HFFc6 (cell line): ENCODE measurements at regions not wholly inside any gene's neighbourhood (a gene's known extent, or its start where the extent isn't known, plus 50 kb on each side); places are given as distances from the start of the nearest gene placed in this dataset.

ENCODE experiments used
- DNase-seq: peaks from one replicate; pipeline ENCODE4 v3.0.0-alpha.2; 2018
- H3K27ac Mint-ChIP-seq: 2 replicates; pipeline ENCODE4 v1.8.0; 2020; ENCODE audit warnings: mild to moderate bottlenecking, mixed read lengths
- H3K27me3 Mint-ChIP-seq: 2 replicates; pipeline ENCODE4 v1.8.0; 2021; ENCODE audit warnings: mild to moderate bottlenecking, moderate library complexity, mixed read lengths; ENCODE audit not compliant: insufficient read depth
- H3K36me3 Mint-ChIP-seq: 2 replicates; pipeline ENCODE4 v1.8.0; 2021; ENCODE audit warnings: low read depth, mixed read lengths
- H3K4me1 Mint-ChIP-seq: 2 replicates; pipeline ENCODE4 v1.8.0; 2020; ENCODE audit warnings: low read depth, mixed read lengths
- H3K4me3 Mint-ChIP-seq: 2 replicates; pipeline ENCODE4 v1.8.0; 2020; ENCODE audit warnings: mild to moderate bottlenecking, moderate library complexity, mixed read lengths
- H3K9me3 Mint-ChIP-seq: 2 replicates; pipeline ENCODE4 v1.8.0; 2020; ENCODE audit warnings: mild to moderate bottlenecking, mixed read lengths
- TF ChIP-seq, protein P1 (sequence below): fragments of 200-600 bp; sonication (generic); IDR thresholded peaks from 2 replicates; pipeline ENCODE4 v1.5.0; 2021; ENCODE audit warnings: antibody characterized with exemption, mild to moderate bottlenecking

DNA sequence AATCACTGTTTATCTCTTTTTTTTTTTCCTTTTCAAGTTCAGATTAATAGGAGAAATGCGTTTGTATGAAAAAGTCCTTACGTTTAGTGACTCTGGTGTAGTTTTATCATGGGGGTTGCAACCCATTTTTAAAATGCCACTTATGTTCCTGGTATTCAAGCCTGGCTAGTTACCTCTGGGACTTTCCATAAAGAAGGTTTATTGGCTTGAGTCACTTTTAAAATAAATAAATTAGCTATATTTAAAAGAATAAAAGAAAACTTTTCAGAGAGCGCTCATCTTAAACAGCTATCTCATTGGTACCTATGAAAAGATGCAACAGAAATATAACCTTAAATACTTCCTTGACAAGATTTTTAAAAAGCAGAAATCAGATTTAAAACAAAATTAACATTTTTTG, 275.0 kb upstream of the IL1RAPL1 start:
- Mint-ChIP-seq H3K27ac (no peak overlapping the region), H3K9me3 (peaks cover 6% of the 10 kb centered on the region; the same call in 1 of the 2 replicates), H3K27me3 (no peaks in the 10 kb centered on the region; the same call in 1 of the 2 replicates), H3K36me3 (no peaks in the 10 kb centered on the region), H3K4me1 (no peaks in the 10 kb centered on the region), H3K4me3 (no peak overlapping the region)
- TF ChIP-seq, protein P1, sequence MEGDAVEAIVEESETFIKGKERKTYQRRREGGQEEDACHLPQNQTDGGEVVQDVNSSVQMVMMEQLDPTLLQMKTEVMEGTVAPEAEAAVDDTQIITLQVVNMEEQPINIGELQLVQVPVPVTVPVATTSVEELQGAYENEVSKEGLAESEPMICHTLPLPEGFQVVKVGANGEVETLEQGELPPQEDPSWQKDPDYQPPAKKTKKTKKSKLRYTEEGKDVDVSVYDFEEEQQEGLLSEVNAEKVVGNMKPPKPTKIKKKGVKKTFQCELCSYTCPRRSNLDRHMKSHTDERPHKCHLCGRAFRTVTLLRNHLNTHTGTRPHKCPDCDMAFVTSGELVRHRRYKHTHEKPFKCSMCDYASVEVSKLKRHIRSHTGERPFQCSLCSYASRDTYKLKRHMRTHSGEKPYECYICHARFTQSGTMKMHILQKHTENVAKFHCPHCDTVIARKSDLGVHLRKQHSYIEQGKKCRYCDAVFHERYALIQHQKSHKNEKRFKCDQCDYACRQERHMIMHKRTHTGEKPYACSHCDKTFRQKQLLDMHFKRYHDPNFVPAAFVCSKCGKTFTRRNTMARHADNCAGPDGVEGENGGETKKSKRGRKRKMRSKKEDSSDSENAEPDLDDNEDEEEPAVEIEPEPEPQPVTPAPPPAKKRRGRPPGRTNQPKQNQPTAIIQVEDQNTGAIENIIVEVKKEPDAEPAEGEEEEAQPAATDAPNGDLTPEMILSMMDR: no peak
- DNase-seq: no peak

- H3K36me3 Mint-ChIP-seq: no peaks in the 10 kb centered on the region
- no peaks in the 10 kb centered on the region; the same call in 1 of the 2 replicates for H3K27me3 Mint-ChIP-seq
- H3K4me3 Mint-ChIP-seq: no peak overlapping the region
- no peaks in the 10 kb centered on the region for H3K4me1 Mint-ChIP-seq
- TF ChIP-seq, protein P1: no peak
- no peak for DNase-seq
- peaks cover 6% of the 10 kb centered on the region; the same call in 1 of the 2 replicates for H3K9me3 Mint-ChIP-seq
- no peak overlapping the region for H3K27ac Mint-ChIP-seq
Observed at GRCh38 chrX:28311466-28311865, 275.8 kb upstream of the IL1RAPL1 start.

DNA sequence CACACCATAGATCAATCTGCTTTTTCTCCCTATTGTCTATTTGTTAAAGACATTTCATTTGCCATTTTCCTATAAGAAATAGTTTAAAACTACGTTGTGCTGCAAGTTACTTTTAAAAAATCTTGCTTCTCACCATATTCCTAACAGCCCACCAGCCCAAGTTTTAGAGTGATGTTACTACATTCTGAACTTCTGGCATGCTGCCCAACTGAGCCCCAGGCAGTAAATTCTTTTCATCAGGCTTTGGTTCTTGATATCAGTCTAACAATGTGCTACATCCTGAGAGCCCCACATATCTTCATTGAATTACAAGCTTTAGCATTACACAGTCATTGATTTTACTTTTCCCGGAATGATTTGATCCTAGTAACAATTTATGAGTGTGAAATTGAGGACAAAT, 283.8 kb upstream of the IL1RAPL1 start:
- no peaks in the 10 kb centered on the region for H3K36me3 Mint-ChIP-seq
- H3K27me3 Mint-ChIP-seq: no peaks in the 10 kb centered on the region; the same call in 1 of the 2 replicates
- H3K4me1 Mint-ChIP-seq: no peaks in the 10 kb centered on the region
- TF ChIP-seq, protein P1: no peak
- no peak overlapping the region for H3K4me3 Mint-ChIP-seq
- H3K27ac Mint-ChIP-seq: no peak overlapping the region
- H3K9me3 Mint-ChIP-seq: no peaks in the 10 kb centered on the region; the same call in 1 of the 2 replicates
- no peak for DNase-seq

DNA sequence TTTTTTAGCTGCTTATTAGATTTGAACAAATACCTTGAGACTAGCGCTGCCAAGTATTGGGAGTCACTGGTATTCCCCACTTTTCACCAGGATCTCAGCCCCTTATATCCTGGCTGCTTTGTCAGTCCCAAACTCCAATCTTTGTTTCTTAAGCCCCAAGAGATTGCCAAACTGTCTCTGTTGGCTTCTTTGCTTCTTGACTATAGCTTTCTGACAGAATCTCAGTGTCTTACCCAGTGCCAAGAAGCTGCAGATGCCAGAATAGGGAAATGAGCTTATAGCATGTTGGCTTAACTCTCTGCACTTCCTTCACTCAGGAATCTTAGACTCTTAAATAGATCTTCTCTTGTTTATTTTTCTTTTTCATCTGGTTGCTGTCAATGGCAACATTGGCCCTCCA, 297.5 kb upstream of the DCAF8L1 start:
- no peaks in the 10 kb centered on the region; the same call in 1 of the 2 replicates for H3K9me3 Mint-ChIP-seq
- TF ChIP-seq, protein P1: no peak
- H3K4me3 Mint-ChIP-seq: no peak overlapping the region
- H3K27ac Mint-ChIP-seq: no peak overlapping the region
- H3K4me1 Mint-ChIP-seq: no peaks in the 10 kb centered on the region
- H3K27me3 Mint-ChIP-seq: no peaks in the 10 kb centered on the region
- no peaks in the 10 kb centered on the region for H3K36me3 Mint-ChIP-seq
- no peak for DNase-seq

GRCh38 chrX:28278251-28278650, 297.0 kb upstream of the DCAF8L1 start:
- DNase-seq: no peak
- TF ChIP-seq, protein P1: no peak
- no peaks in the 10 kb centered on the region for H3K36me3 Mint-ChIP-seq
- H3K27me3 Mint-ChIP-seq: no peaks in the 10 kb centered on the region
- no peak overlapping the region for H3K4me3 Mint-ChIP-seq
- H3K4me1 Mint-ChIP-seq: no peaks in the 10 kb centered on the region
- H3K27ac Mint-ChIP-seq: no peak overlapping the region
- H3K9me3 Mint-ChIP-seq: no peaks in the 10 kb centered on the region; the same call in 1 of the 2 replicates

GRCh38 chrX:28273736-28274135, 292.5 kb upstream of the DCAF8L1 start:
- H3K9me3 Mint-ChIP-seq: no peaks in the 10 kb centered on the region; the same call in 1 of the 2 replicates
- no peak for DNase-seq
- TF ChIP-seq, protein P1: no peak
- H3K4me1 Mint-ChIP-seq: no peaks in the 10 kb centered on the region
- H3K4me3 Mint-ChIP-seq: no peak overlapping the region
- no peaks in the 10 kb centered on the region for H3K36me3 Mint-ChIP-seq
- H3K27me3 Mint-ChIP-seq: no peaks in the 10 kb centered on the region
- H3K27ac Mint-ChIP-seq: no peak overlapping the region
